AG09319 (cell line): ENCODE measurements at regions not wholly inside any gene's neighbourhood (a gene's known extent, or its start where the extent isn't known, plus 50 kb on each side); places are given as distances from the start of the nearest gene placed in this dataset.

Experiments
- DNase-seq: peaks from one replicate; pipeline ENCODE4 v3.0.0-alpha.2; 2010; ENCODE audit warnings: low read depth; ENCODE audit errors: extremely low read depth
- TF ChIP-seq, protein P1 (sequence below): IDR thresholded peaks from 2 replicates; pipeline ENCODE4 v1.5.1; 2011; ENCODE audit warnings: low read depth, mild to moderate bottlenecking, inconsistent platforms, low read length, moderate library complexity

DNA sequence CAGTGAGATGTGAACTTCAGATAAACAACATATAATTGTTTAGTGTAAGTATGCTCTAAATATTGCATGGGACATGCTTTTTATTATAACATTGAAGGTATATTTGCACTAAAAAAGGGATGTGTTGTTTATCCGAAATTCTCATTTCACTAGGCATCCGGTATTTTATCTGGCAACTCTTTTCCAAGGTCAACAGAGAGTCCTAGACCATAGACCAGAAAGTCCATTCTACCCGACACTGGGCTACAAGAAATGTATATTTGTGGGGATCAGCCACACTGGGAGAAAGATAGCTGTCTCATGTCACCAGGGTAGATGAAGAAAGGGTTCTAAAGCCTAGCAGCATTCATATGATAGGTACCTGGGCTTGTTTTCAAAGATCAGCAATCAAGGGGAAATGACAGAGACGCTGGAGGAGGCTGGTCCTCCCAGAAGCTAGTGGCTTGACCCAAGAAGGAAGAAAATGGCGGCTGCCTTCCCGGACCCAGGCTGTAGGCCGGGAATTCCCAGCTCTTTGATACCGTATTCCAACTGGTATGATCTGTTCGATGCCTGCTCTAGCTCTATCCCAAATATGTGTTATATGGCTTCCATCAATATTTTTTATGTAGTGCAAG lies 161.1 kb upstream of the IRF2BP2 start:
- DNase-seq, result no peak
- TF ChIP-seq, protein P1, sequence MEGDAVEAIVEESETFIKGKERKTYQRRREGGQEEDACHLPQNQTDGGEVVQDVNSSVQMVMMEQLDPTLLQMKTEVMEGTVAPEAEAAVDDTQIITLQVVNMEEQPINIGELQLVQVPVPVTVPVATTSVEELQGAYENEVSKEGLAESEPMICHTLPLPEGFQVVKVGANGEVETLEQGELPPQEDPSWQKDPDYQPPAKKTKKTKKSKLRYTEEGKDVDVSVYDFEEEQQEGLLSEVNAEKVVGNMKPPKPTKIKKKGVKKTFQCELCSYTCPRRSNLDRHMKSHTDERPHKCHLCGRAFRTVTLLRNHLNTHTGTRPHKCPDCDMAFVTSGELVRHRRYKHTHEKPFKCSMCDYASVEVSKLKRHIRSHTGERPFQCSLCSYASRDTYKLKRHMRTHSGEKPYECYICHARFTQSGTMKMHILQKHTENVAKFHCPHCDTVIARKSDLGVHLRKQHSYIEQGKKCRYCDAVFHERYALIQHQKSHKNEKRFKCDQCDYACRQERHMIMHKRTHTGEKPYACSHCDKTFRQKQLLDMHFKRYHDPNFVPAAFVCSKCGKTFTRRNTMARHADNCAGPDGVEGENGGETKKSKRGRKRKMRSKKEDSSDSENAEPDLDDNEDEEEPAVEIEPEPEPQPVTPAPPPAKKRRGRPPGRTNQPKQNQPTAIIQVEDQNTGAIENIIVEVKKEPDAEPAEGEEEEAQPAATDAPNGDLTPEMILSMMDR, result no peak

DNA sequence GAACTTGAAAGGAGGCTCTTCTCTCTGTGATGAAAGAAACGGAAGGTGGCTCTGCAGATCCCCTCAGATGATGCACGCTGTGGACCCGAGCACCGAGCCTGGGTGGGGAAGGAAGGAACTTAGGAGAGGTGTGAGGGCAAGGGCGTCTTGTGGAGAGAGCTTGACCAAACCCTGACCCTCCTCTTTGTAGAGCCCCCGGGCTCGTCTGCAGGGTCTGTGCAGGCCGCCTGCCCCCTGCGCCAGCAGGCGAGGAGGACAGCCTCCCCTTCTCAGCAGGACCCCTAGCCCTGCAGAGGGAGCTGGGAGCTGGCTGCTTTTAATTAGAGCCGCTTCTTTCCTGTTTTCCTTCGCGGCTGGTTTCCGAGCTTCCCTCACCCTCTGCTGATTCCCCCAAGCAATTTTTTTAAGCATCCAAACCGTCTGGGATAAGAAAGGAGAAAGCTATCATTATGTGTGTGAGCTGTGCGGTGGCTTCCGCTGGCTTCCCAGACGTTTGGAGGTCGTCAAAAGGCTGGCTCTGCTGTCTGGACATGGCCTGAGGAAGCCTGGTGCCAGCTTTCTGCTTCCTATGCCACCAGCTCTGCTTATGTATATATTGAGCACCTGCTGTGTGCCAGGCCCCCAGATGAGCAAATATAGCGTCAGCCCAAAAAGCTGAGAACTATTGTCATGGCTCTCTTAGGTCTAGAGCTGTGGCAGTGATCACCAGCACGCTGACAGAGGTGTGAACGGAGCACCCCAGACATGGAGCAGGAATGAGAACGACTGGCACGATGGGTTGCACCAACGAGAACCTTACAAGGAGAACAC lies 160.2 kb upstream of the IRF2BP2 start:
- no peak for DNase-seq
- TF ChIP-seq, protein P1, result no peak

DNA sequence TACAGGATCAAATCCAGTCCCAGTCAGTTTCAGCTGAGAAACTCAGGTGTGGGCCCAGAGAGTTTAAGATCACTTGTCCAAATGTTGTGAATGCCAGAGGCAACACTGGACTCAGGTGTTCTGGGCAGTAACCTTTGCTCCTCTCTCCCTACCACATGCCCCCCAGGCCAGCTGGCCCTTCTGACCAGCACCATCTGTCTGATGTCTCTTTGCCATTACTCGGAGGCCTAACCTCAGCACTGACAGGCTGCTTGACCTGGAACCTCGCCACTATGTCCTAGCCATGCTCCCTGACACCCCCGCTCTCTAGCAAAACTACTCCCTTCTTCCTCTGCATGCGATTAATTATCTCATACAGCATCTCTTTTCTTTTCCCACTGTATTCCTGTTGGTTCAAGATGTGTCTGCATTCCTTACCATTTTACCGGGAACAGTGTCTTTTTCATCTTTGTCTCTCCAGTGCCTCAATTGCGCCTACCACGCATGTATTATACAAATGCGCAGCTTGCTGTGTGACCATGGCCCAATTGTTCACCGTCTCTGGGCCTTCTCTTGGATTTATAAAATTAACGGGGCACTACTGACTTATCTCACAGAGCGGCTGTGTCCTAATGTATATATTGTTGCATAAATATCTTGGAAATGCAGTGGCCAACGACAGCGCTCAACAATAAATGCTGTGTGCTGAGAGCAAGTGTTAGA lies 159.5 kb upstream of the IRF2BP2 start:
- TF ChIP-seq, protein P1, result no peak
- DNase-seq, result no peak

DNA sequence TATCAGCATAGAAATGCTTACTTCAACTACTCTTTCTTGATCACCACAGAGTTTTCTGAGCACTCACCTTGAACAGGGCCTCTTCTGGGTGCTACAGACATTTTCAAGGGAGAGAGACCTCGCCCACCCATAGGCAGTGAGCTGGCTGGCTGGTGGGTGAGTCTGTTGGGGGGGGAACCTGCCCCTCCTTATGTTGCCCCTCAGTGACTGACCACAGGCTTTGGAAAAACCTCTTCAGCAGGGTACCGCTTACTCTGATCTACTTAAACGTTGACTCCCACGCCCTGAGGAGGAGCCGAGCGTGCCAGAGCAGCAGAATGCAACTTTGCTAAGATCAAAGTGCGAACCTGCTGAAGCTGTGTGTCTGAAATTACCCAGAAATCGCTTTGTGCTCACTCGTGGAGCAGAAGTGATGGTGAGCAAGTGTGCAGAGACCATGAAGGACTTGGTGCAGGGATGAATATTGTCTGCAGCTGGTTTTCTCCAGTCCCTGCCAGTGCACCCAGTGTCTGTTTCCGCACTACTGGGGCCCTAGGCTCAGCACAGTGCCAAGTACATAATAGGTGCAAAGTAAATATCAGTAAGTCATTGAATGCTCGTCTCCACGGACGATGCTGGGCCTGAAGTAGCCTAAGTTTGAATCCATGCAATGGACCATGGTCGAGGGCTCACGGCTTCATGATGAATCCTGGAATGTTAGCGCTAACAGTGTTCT lies 158.7 kb upstream of the IRF2BP2 start:
- no peak for DNase-seq
- TF ChIP-seq, protein P1, result no peak

DNA sequence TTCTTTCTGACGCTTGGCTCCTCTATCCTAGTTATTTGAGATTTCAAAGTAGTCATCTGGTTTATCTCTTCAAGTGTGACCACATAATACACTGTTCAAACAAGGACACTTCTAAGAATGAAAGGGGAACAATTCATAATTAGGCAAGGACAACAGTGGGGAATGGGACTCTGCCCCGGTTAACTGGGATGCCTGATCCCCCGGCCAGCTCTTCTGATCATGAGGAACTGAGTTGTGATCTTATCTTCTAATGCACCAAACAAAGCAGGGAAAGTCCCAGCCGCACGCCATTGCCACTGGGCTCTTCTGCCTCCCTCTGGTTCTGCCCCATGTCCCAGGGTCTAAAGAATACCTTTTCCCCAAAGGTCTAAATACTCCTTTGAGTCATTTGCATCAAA lies 158.2 kb upstream of the IRF2BP2 start:
- DNase-seq, result no peak
- TF ChIP-seq, protein P1, result no peak

DNA sequence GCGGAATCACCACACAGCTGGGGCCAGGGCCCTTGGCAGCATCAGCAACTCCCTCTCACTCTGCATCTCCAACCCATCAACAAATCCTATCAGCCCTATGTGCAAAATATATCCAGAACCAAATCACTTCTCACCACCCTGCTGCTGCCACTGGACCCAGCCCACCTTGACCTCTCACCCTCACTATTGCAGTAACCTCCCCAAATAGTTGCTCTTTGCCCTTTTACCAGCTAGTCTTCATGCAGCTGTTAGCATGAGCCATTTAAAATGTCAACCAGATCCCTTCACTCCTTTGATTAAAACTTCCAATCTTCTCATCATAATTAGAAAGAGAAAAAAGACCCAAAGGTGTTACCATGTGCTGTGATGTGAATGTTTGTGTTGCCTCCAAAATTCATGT lies 155.7 kb upstream of the IRF2BP2 start:
- TF ChIP-seq, protein P1, result no peak

More for the DNA sequence above, 155.7 kb upstream of the IRF2BP2 start:
- DNase-seq, result no peak
